ENCODE measurements at regions not wholly inside any gene's neighbourhood (a gene's known extent, or its start where the extent isn't known, plus 50 kb on each side); places are given as distances from the start of the nearest gene placed in this dataset.

DNA sequence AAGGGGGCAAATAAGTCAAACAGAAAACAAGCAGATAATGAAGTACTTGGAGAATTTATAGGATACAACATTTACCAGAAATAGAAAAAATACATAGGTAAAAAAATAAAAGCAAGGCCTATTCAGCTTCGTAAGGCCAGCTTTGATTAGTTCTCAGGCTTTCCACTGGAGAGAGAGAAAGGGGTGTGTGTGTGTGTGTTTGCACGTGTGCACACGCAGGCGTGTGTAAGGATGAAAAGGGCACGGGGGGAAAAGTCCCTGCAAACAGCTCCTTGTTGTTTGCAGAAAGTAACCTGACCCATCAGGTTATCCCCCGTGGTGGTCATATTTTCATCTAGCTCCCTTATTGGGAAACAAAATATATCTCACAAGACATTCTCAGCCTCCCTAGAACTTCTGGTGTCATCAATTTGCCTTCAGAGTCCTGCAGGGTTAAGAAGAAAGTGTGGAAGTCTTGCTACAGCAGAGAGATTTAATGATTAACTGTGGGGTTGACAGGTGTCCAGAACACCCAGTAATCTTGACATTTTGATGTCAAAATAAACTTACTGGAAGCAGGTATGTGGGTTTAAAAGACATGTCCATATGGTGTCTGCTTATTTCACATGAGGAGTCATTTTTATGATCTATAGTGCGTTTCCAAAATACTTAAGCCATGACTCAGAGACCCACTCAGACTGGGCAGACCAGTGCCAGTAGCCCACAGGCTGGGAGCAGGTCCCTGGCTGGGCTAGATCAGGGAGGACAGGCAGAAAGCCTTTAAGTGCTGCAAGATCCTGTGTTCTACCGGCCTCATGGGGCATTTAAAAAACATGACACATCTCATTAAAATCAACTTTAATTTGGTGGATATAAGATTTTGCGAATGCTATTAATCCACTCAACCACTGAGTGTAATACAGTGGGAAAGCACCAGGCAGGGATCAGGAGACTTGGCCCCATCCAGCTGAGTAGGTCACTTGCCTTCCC lies 487.6 kb upstream of the CAMK1G start:
- H3K27ac ChIP-seq, result no peak overlapping the region
- 60% methylated on average over 9 of the region's 9 CpGs for WGBS
- no peaks in the 10 kb centered on the region for H3K4me1 ChIP-seq
- TF ChIP-seq, protein P1, sequence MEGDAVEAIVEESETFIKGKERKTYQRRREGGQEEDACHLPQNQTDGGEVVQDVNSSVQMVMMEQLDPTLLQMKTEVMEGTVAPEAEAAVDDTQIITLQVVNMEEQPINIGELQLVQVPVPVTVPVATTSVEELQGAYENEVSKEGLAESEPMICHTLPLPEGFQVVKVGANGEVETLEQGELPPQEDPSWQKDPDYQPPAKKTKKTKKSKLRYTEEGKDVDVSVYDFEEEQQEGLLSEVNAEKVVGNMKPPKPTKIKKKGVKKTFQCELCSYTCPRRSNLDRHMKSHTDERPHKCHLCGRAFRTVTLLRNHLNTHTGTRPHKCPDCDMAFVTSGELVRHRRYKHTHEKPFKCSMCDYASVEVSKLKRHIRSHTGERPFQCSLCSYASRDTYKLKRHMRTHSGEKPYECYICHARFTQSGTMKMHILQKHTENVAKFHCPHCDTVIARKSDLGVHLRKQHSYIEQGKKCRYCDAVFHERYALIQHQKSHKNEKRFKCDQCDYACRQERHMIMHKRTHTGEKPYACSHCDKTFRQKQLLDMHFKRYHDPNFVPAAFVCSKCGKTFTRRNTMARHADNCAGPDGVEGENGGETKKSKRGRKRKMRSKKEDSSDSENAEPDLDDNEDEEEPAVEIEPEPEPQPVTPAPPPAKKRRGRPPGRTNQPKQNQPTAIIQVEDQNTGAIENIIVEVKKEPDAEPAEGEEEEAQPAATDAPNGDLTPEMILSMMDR (IDR thresholded peaks at IDR 0.05), result no peak
- no peak for TF ChIP-seq POLR2A (IDR thresholded peaks at IDR 0.05)
- no peak for TF ChIP-seq POLR2AphosphoS5 (IDR thresholded peaks at IDR 0.05)
- no peak for TF ChIP-seq EP300 (IDR thresholded peaks at IDR 0.05)
- H3K36me3 ChIP-seq, result no peaks in the 10 kb centered on the region
- no peak for DNase-seq (ENCODE audit: low spot score in 2 of 2)
- H3K4me3 ChIP-seq, result no peak overlapping the region
- no peaks in the 10 kb centered on the region for H3K27me3 ChIP-seq
- H3K9me3 ChIP-seq, result no peaks in the 10 kb centered on the region

DNA sequence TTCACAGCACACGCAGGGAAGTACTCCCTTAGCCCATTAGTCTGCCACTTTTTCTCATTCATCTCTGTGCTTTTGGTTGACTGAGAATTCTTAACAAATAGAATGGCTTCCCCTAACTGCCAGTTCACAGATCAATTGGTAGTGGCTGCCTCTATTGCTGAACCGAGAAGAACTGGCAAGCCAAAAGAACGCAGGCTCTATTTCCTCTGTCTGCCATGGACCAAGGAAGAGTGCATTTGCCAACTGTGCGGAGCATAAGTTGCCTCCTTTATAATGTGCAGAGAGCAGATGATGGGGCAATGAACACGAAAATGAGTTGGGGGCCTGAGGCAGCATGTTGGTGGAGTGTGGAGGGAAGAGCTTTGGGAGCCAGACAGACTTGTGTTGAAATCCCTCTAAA lies 483.1 kb upstream of the CAMK1G start:
- Histone ChIP-seq H3K4me1 (no peaks in the 10 kb centered on the region), H3K9me3 (no peaks in the 10 kb centered on the region), H3K27ac (no peak overlapping the region), H3K36me3 (no peaks in the 10 kb centered on the region), H3K27me3 (no peaks in the 10 kb centered on the region), H3K4me3 (no peak overlapping the region)
- no peak for DNase-seq (ENCODE audit: low spot score in 2 of 2)
- WGBS, result 92% methylated on average over 5 of the region's 5 CpGs
- TF ChIP-seq EP300 (IDR thresholded peaks at IDR 0.05) (no peak), POLR2AphosphoS5 (IDR thresholded peaks at IDR 0.05) (no peak), POLR2A (IDR thresholded peaks at IDR 0.05) (no peak)
- TF ChIP-seq, protein P1 (IDR thresholded peaks at IDR 0.05), result no peak

GRCh38 chr1:209101106-209101505 lies 482.4 kb upstream of the CAMK1G start:
- TF ChIP-seq POLR2A (IDR thresholded peaks at IDR 0.05) (no peak), EP300 (IDR thresholded peaks at IDR 0.05) (no peak), POLR2AphosphoS5 (IDR thresholded peaks at IDR 0.05) (no peak)
- TF ChIP-seq, protein P1 (IDR thresholded peaks at IDR 0.05), result no peak
- no peak overlapping the region for H3K27ac ChIP-seq
- 72% methylated on average over 5 of the region's 5 CpGs for WGBS
- H3K36me3 ChIP-seq, result no peaks in the 10 kb centered on the region
- no peaks in the 10 kb centered on the region for H3K4me1 ChIP-seq
- H3K9me3 ChIP-seq, result no peaks in the 10 kb centered on the region
- no peak for DNase-seq (ENCODE audit: low spot score in 2 of 2)
- no peaks in the 10 kb centered on the region for H3K27me3 ChIP-seq
- no peak overlapping the region for H3K4me3 ChIP-seq

DNA sequence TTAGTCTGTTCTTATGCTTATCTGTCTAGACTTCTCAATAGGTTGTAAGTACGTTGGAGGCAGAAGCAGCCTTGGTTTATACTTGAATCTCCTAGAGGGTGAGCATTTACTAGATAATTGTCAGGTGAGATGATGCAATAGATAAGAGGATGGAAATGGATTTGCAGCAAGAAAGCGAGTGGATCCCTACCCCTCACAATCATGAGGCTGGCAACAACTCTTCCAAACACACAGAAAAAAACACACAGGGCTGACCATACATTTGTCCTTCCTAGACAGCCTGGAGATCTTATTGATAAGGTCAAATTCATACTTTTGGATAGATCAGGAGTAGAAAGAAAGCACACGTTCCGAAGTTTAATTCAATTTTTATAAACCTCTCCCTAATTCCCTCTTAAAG lies 481.4 kb upstream of the CAMK1G start:
- no peak overlapping the region for H3K27ac ChIP-seq
- 73% methylated on average over 4 of the region's 4 CpGs for WGBS
- H3K4me3 ChIP-seq, result no peak overlapping the region
- DNase-seq (ENCODE audit: low spot score in 2 of 2), result no peak
- no peaks in the 10 kb centered on the region for H3K36me3 ChIP-seq
- no peaks in the 10 kb centered on the region for H3K9me3 ChIP-seq
- TF ChIP-seq POLR2AphosphoS5 (IDR thresholded peaks at IDR 0.05) (no peak), POLR2A (IDR thresholded peaks at IDR 0.05) (no peak), EP300 (IDR thresholded peaks at IDR 0.05) (no peak)
- TF ChIP-seq, protein P1 (IDR thresholded peaks at IDR 0.05), result no peak
- no peaks in the 10 kb centered on the region for H3K27me3 ChIP-seq
- no peaks in the 10 kb centered on the region for H3K4me1 ChIP-seq

- no peaks in the 10 kb centered on the region for H3K4me1 ChIP-seq
- no peak for TF ChIP-seq EP300 (IDR thresholded peaks at IDR 0.05)
- TF ChIP-seq, protein P1 (IDR thresholded peaks at IDR 0.05), result no peak
- no peak for TF ChIP-seq POLR2A (IDR thresholded peaks at IDR 0.05)
- TF ChIP-seq POLR2AphosphoS5 (IDR thresholded peaks at IDR 0.05), result no peak
- no peak overlapping the region for H3K4me3 ChIP-seq
- H3K36me3 ChIP-seq, result no peaks in the 10 kb centered on the region
- no peaks in the 10 kb centered on the region for H3K9me3 ChIP-seq
- 47% methylated on average over 4 of the region's 4 CpGs for WGBS
- H3K27ac ChIP-seq, result no peak overlapping the region
- no peak for DNase-seq (ENCODE audit: low spot score in 2 of 2)
- no peaks in the 10 kb centered on the region for H3K27me3 ChIP-seq
These were observed 481.0 kb upstream of the CAMK1G start for GRCh38 chr1:209102531-209102930.
